ENCODE measurements at regions not wholly inside any gene's neighbourhood (a gene's known extent, or its start where the extent isn't known, plus 50 kb on each side); places are given as distances from the start of the nearest gene placed in this dataset.

GRCh38 chr5:72605632-72606031 lies 98.4 kb upstream of the ZNF366 start:
- ChIA-PET POLR2A (ENCODE audit: low non-redundant PET) (no interaction called here), CTCF (no interaction called here)
- TF ChIP-seq EZH2 (IDR thresholded peaks at IDR 0.05; ENCODE audit: borderline replicate concordance, low read depth, low read length, poor library complexity, severe bottlenecking) (no peak), CTCF (conservative IDR thresholded peaks at IDR 0.05; ENCODE audit: low read depth, low read length) (no peak)
- Histone ChIP-seq H3K27ac (ENCODE audit: low read depth, low read length, poor library complexity, severe bottlenecking) (no peak overlapping the region), H3K4me1 (ENCODE audit: insufficient read depth, low read length, poor library complexity, severe bottlenecking) (no peaks in the 10 kb centered on the region), H3K4me3 (ENCODE audit: low read depth, low read length, poor library complexity, severe bottlenecking) (no peak overlapping the region), H3K9me3 (ENCODE audit: low read depth, low read length, poor library complexity, severe bottlenecking) (no peaks in the 10 kb centered on the region), H3K27me3 (replicated peaks; ENCODE audit: insufficient read depth, low read depth, low read length, poor library complexity) (no peaks in the 10 kb centered on the region), H3K36me3 (ENCODE audit: insufficient read depth, low read length, poor library complexity, severe bottlenecking) (no peaks in the 10 kb centered on the region)
- intact Hi-C loops (cut with micrococcal nuclease; ENCODE audit: unreplicated experiment): no loop called here
- no peak for DNase-seq (ENCODE audit: low spot score)
- BruUV-seq (replicated peaks): no TSS peak

GRCh38 chr5:72604798-72605154 lies 97.6 kb upstream of the ZNF366 start:
- Histone ChIP-seq H3K27ac (ENCODE audit: low read depth, low read length, poor library complexity, severe bottlenecking) (no peak overlapping the region), H3K4me3 (ENCODE audit: low read depth, low read length, poor library complexity, severe bottlenecking) (no peak overlapping the region), H3K9me3 (ENCODE audit: low read depth, low read length, poor library complexity, severe bottlenecking) (no peaks in the 10 kb centered on the region), H3K4me1 (ENCODE audit: insufficient read depth, low read length, poor library complexity, severe bottlenecking) (no peaks in the 10 kb centered on the region), H3K36me3 (ENCODE audit: insufficient read depth, low read length, poor library complexity, severe bottlenecking) (no peaks in the 10 kb centered on the region), H3K27me3 (replicated peaks; ENCODE audit: insufficient read depth, low read depth, low read length, poor library complexity) (no peaks in the 10 kb centered on the region)
- intact Hi-C loops (cut with micrococcal nuclease; ENCODE audit: unreplicated experiment): no loop called here
- TF ChIP-seq EZH2 (IDR thresholded peaks at IDR 0.05; ENCODE audit: borderline replicate concordance, low read depth, low read length, poor library complexity, severe bottlenecking) (no peak), CTCF (conservative IDR thresholded peaks at IDR 0.05; ENCODE audit: low read depth, low read length) (no peak)
- BruUV-seq (replicated peaks): no TSS peak
- ChIA-PET CTCF (no interaction called here), POLR2A (ENCODE audit: low non-redundant PET) (no interaction called here)
- DNase-seq (ENCODE audit: low spot score): no peak

GRCh38 chr5:72604111-72604797 lies 97.0 kb upstream of the ZNF366 start:
- TF ChIP-seq CTCF (conservative IDR thresholded peaks at IDR 0.05; ENCODE audit: low read depth, low read length) (no peak), EZH2 (IDR thresholded peaks at IDR 0.05; ENCODE audit: borderline replicate concordance, low read depth, low read length, poor library complexity, severe bottlenecking) (no peak)
- Histone ChIP-seq H3K27me3 (replicated peaks; ENCODE audit: insufficient read depth, low read depth, low read length, poor library complexity) (no peaks in the 10 kb centered on the region), H3K36me3 (ENCODE audit: insufficient read depth, low read length, poor library complexity, severe bottlenecking) (no peaks in the 10 kb centered on the region), H3K9me3 (ENCODE audit: low read depth, low read length, poor library complexity, severe bottlenecking) (no peaks in the 10 kb centered on the region), H3K27ac (ENCODE audit: low read depth, low read length, poor library complexity, severe bottlenecking) (no peak overlapping the region), H3K4me3 (ENCODE audit: low read depth, low read length, poor library complexity, severe bottlenecking) (no peak overlapping the region), H3K4me1 (ENCODE audit: insufficient read depth, low read length, poor library complexity, severe bottlenecking) (no peaks in the 10 kb centered on the region)
- DNase-seq (ENCODE audit: low spot score): no peak
- no TSS peak for BruUV-seq (replicated peaks)
- ChIA-PET CTCF (no interaction called here), POLR2A (ENCODE audit: low non-redundant PET) (no interaction called here)
- intact Hi-C loops (cut with micrococcal nuclease; ENCODE audit: unreplicated experiment): no loop called here
